SJCRH30 (cell line): ENCODE measurements at regions not wholly inside any gene's neighbourhood (a gene's known extent, or its start where the extent isn't known, plus 50 kb on each side); places are given as distances from the start of the nearest gene placed in this dataset.

ENCODE experiments used
- DNase-seq, 2 experiments: peaks; one replicate each; pipeline ENCODE4 v3.0.0-alpha.2; 2015 to 2020
- H3K27ac ChIP-seq: fragments of 250-450 bp; sonication (Bioruptor Pico); 2 replicates; pipeline ENCODE4 v1.5.1; 2020; ENCODE audit warnings: mild to moderate bottlenecking, moderate library complexity
- H3K27me3 ChIP-seq: fragments of 250-450 bp; sonication (Bioruptor Pico); 2 replicates; pipeline ENCODE4 v1.5.1; 2020; ENCODE audit warnings: mild to moderate bottlenecking, moderate library complexity
- H3K36me3 ChIP-seq: fragments of 250-450 bp; sonication (Bioruptor Pico); 2 replicates; pipeline ENCODE4 v1.5.1; 2020; ENCODE audit warnings: mild to moderate bottlenecking, moderate library complexity
- H3K4me1 ChIP-seq: fragments of 250-450 bp; sonication (Bioruptor Pico); 2 replicates; pipeline ENCODE4 v1.5.1; 2020; ENCODE audit warnings: mild to moderate bottlenecking, moderate library complexity
- H3K4me3 ChIP-seq: fragments of 250-450 bp; sonication (Bioruptor Pico); 2 replicates; pipeline ENCODE4 v1.5.1; 2020; ENCODE audit warnings: mild to moderate bottlenecking, moderate library complexity
- H3K9me3 ChIP-seq: fragments of 250-450 bp; sonication (Bioruptor Pico); replicated peaks from 2 replicates; pipeline ENCODE4 v1.5.1; 2020; ENCODE audit warnings: mild to moderate bottlenecking, moderate library complexity

DNA sequence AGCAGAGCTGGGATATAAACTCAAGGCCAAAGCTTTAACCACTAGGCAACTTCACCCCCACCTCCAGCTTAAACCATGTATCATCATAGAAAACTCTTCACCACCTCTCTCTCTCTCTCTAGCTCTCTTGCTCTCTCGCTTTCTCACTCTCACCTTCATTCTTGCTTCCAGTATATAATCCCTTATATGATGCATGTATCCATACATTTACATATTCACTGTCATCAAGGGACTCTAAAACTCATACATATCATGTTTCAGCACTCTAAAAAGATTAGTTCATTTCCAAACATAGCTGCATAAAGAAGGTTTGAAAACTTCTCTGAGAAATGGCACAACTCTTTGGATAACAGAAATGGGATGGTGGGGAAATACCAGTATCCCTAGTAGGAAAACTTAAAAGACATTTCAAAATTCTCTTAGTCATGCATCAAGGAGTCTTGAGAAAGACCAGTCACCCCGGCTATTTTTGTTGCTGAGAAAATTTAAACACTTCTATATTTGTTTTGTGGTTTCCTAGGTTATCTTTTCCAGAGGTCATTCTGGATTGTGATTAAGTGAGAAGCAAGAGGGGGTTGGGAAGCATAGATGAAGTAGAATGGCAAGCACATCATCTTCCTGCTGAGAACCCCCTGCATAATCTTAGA, 447.8 kb upstream of the THBS1 start:
- no peak for DNase-seq

DNA sequence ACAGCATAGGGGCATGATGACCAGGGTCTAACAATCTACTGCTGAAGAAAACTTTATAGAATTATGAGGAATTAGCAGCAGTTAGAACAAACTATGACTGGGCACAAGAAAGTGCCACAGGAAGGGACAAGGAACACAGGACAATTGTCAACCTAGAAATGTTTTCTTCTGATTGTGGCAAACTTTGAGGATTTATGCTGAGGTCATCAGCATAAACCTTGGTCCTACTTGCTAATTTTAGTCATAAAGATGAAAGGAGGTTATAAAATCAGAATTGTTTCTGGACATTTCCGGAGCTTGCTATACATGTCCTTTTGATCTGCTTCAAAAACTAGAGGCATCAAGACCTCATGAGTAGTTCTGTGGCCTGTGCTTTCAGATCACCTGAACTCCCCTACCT, 446.6 kb upstream of the THBS1 start:
- DNase-seq: no peak
- Histone ChIP-seq H3K27ac (no peak overlapping the region), H3K9me3 (no peaks in the 10 kb centered on the region), H3K4me1 (peaks cover 7% of the 10 kb centered on the region), H3K4me3 (no peak overlapping the region), H3K27me3 (no peaks in the 10 kb centered on the region), H3K36me3 (no peaks in the 10 kb centered on the region)

More for the DNA sequence above, 447.8 kb upstream of the THBS1 start:
- no peaks in the 10 kb centered on the region for H3K36me3 ChIP-seq
- H3K9me3 ChIP-seq: no peaks in the 10 kb centered on the region
- peaks cover 15% of the 10 kb centered on the region for H3K4me1 ChIP-seq
- no peak overlapping the region for H3K27ac ChIP-seq
- no peaks in the 10 kb centered on the region for H3K27me3 ChIP-seq
- H3K4me3 ChIP-seq: no peak overlapping the region

DNA sequence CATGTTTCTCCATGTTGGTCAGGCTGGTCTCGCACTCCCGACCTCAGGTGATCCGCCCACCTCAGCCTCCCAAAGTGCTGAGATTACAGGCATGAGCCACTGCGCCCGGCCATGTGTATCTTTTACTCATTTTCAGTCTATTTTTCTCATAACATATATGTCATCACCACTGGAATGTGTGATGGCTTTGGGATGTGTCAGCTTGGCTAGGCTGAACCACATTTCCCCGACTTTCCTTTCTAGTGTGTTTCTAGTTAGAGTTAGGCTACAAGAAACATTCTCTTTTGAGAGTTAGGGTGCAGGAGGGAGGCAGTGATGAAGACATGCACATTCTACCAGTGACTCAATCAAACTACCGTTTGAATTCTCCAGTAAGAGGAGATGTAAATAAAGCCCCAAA, 444.9 kb upstream of the THBS1 start:
- Histone ChIP-seq H3K27me3 (no peaks in the 10 kb centered on the region), H3K36me3 (no peaks in the 10 kb centered on the region), H3K4me3 (no peak overlapping the region), H3K4me1 (peaks cover 23% of the 10 kb centered on the region), H3K27ac (no peak overlapping the region), H3K9me3 (no peaks in the 10 kb centered on the region)
- DNase-seq: no peak

DNA sequence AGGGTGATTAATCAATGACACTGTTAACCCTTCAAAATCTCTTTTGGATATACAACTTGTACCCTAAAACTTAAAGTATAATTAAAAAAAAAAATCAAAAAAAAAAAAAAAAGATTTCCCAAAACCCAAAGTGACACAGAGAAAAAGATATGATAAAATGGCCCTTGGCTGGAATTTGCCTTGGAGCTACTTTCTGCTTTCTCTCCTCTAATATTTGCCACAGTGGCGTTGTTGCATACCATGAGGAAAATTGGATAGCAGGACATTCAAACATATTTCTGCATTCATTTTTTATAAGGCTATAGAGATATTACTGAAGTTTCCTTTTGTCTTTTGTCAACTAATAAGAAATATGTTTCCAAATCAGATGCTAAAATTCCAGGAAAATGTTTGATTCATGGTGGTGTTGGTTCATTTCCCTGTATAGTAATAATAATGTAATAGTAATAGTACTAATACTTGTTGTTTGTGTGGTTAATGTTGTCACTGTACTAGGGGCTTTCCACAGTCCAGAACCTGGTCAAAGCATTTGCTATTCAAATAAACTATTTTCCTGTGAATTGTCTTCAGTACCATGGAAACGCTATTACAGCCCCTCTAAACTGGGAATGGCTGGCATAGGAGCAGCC, 441.3 kb upstream of the THBS1 start:
- H3K27ac ChIP-seq: peak overlapping the region; percentile 80

DNA sequence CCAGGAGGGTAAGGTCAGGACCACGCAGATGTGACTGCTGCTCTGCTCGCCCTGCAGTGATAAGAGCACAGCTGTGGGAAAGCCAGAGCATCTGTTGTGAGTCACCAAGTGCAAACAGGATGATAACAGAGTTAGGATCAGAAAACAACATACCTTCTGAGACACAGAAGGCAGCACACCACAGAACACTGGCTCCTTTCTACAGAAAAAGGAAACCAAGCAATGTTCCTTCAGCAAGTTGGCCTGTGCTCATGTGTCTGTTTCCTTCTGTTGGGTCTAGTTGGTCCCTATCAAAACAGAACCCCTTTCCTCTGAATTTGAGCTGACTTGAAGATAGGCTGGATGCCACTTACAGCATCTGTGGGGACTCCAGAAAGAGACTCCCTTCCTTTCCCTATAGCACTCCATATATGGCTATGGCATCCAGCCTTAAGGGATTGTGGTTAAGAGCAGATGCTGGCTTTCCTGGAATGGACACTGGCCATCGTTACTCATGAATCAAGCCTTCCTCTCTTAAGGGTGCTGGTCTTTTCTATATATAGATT, 440.7 kb upstream of the THBS1 start:
- Histone ChIP-seq H3K27me3 (no peaks in the 10 kb centered on the region), H3K36me3 (no peaks in the 10 kb centered on the region), H3K9me3 (no peaks in the 10 kb centered on the region), H3K4me3 (no peak overlapping the region), H3K27ac (peak overlapping the region; percentile 80), H3K4me1 (peaks cover 27% of the 10 kb centered on the region)
- DNase-seq: peak; percentile 84 to 91

More for the DNA sequence above, 441.3 kb upstream of the THBS1 start:
- Histone ChIP-seq H3K9me3 (no peaks in the 10 kb centered on the region), H3K4me1 (peaks cover 27% of the 10 kb centered on the region), H3K27me3 (no peaks in the 10 kb centered on the region), H3K36me3 (no peaks in the 10 kb centered on the region), H3K4me3 (no peak overlapping the region)
- no peak for DNase-seq

DNA sequence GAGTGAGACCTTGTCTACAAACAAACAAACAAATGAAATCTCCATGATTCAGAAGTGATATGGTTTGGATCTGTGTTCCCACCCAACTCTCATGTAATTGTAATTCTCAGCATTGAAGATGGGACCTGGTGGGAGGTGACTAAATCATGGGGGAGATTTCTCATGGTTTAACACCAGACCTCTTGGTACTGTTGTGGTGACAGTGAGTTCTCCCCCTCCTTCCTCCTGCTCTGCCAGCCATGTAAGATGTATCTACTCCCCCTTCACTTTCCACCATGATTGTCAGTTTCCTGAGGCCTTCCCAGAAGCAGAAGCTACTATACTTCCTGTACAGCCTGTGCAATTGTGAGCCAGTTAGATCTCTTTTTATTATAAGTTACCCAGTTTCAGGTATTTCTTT, 438.4 kb upstream of the THBS1 start:
- Histone ChIP-seq H3K36me3 (no peaks in the 10 kb centered on the region), H3K27me3 (no peaks in the 10 kb centered on the region), H3K4me1 (peaks cover 27% of the 10 kb centered on the region), H3K4me3 (no peak overlapping the region), H3K9me3 (no peaks in the 10 kb centered on the region), H3K27ac (no peak overlapping the region)
- DNase-seq: no peak

DNA sequence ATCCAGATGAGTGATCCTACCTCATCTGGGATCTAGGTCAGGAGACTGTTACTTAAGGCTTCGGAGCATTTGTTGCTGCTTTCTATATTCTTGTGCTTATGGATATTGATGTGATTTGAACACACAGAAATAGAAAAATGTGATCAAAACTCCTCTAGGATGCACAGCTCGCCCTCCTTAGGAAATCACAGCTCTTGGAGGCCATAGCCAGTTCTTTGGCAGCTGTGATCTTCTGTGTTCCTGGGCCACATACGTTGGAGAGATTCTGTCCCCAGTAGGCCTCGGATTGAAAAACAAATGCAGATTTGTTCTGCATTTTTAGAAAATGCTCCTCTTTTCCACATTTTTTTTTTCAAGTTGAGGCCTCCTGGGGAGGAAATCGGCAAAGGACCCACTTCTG, 437.4 kb upstream of the THBS1 start:
- DNase-seq: no peak
- H3K4me1 ChIP-seq: peaks cover 27% of the 10 kb centered on the region
- no peak overlapping the region for H3K27ac ChIP-seq
- H3K9me3 ChIP-seq: no peaks in the 10 kb centered on the region; the same call in 1 of the 2 replicates
- no peak overlapping the region for H3K4me3 ChIP-seq
- no peaks in the 10 kb centered on the region for H3K27me3 ChIP-seq
- no peaks in the 10 kb centered on the region for H3K36me3 ChIP-seq

DNA sequence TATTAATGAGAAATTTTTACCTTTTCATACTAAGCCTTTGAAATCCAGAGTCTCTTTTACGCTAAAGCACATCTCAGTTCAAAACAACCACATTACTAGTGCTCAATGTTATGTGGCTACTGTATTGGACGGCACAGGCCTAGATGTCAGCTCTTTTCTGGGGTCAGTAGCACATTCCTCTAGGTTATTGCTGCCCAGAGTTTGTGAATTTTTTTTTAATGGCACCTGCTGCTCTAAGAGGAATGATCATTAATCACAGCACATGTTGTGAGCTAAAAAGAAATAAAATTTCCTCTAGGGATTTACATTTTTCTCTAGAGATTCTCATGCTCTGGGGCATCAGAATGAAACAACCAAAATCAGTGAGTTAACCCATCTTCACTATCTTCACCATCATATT, 436.8 kb upstream of the THBS1 start:
- Histone ChIP-seq H3K27me3 (no peaks in the 10 kb centered on the region), H3K9me3 (no peaks in the 10 kb centered on the region; the same call in 1 of the 2 replicates), H3K36me3 (no peaks in the 10 kb centered on the region), H3K4me1 (peaks cover 26% of the 10 kb centered on the region), H3K4me3 (no peak overlapping the region), H3K27ac (no peak overlapping the region)
- DNase-seq: no peak

DNA sequence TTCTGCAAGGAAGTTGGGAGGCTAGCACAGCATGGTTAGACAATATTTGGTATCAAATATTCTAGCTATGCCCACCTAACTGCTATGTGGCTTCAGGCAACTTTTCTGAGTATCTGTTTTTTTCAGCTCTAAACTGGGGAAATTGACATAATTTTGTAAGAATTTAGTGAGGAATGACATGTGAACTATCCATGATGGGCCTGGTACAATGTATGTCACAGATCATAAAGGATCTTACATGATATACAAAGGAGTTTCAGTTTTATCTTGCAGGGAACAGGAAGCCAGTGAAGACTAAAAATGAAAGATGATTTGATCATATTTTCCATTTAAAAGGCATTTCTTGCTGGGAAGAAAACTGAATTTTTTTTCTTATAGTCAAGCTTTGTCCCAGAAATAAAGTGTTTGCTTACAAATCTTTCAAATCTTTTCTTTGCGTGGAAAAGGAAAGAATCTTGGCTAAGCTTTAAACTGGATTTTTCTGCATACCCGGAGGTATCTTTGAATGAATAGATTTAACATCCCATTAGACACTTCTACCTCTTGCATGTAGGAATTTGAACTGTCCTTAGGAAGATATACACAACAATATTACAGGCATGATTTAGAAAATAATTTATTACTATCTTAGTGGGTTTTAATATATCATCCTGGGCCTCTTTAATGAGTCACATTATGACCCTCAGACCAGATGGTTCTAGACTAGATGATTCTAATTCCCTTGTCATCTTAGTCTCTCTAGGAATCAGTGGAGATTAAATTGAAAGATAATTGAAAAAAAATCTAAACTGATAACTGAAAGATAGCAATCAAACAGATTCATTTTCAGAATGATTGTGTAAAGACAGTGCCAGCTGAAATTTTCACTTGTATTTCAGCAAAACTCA, 436.0 kb upstream of the THBS1 start:
- Histone ChIP-seq H3K27ac (no peak overlapping the region), H3K36me3 (no peaks in the 10 kb centered on the region), H3K4me1 (peaks cover 22% of the 10 kb centered on the region), H3K9me3 (no peaks in the 10 kb centered on the region; the same call in 1 of the 2 replicates), H3K27me3 (no peaks in the 10 kb centered on the region), H3K4me3 (no peak overlapping the region)
- DNase-seq: no peak

DNA sequence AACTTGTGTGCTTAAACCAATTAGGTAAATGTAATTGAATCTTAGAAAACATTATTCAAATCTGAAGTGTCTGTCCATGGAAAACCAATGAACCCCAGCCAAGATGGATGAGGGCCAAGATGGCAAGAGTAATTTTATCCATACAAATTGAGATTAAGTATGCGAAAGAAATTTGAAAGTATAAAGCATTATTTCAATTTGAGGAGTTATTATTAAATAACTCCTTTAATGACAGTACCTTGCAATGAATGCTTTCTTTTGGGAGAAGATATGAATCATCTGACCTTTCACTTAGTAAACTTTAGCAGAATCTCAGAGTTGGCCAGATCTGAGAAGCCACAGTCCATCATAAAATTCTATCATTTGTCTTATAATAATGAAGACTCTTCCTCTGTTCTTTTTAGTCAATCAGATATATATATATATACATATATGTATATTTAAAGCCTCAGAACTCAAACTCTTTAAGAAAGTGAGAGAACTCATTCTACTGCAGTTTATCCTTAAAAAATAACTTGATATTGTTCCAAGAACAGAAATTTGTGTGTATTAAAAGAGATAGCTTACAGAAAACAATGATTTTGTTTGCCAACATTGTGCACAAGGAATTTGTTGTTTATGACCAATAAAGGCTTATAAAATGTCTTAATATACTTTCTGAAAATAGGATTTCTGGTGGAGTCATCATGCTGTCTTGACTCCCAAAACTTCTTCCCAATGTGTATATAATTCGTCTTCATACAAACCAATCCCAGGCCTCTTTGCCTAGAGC, 434.8 kb upstream of the THBS1 start:
- H3K4me1 ChIP-seq: peaks cover 12% of the 10 kb centered on the region
- H3K4me3 ChIP-seq: no peak overlapping the region
- DNase-seq: no peak
- no peak overlapping the region for H3K27ac ChIP-seq
- H3K9me3 ChIP-seq: no peaks in the 10 kb centered on the region; the same call in 1 of the 2 replicates
- no peaks in the 10 kb centered on the region for H3K27me3 ChIP-seq
- H3K36me3 ChIP-seq: no peaks in the 10 kb centered on the region

DNA sequence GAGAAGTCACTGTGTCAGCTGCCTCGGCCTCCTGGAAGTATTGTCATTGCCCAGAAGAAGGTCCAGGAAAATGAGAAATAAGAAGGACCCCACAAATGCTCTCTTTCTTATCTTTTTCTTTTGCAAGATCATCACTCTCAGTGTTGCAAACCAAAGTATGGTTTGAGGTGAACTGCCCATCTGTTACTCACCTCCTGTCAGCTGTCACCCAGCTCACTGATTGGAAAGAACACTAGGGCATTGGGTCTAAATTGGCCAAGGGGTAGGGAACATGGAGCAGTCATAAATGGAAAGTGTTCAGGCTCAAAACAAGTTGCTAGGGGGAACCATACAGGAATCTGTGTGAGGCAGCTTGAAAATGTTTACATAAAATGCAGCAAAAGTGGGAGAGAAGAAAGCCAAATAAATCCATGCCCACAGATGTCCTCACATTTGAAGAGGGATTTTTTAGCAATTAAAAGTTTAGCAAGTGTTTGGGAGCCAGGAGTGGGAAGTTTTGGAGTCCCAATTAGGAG, 431.2 kb upstream of the THBS1 start:
- H3K27ac ChIP-seq: no peak overlapping the region
- H3K4me1 ChIP-seq: peaks cover 4% of the 10 kb centered on the region
- H3K4me3 ChIP-seq: no peak overlapping the region
- H3K36me3 ChIP-seq: no peaks in the 10 kb centered on the region
- no peaks in the 10 kb centered on the region; the same call in 1 of the 2 replicates for H3K9me3 ChIP-seq
- DNase-seq: no peak
- no peaks in the 10 kb centered on the region for H3K27me3 ChIP-seq

DNA sequence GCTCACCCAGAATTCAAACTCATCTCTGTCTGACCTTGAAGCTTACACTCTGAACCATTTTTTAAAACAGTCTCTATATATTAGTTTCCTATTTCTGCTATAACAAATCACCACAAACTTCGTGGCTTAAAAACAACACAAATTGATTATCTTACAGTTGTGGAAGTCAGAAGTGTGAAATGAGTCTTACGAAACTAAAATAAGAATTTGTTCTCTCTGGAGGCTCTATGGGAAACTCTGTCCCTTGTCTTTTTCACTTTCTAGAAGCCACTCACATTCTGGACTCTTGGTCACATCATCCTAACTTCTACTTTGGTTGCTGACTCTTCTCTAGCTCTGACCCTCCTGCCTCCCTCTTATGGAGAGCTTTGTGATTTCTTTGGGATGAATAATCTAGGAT, 429.3 kb upstream of the THBS1 start:
- DNase-seq: no peak
- Histone ChIP-seq H3K27ac (no peak overlapping the region), H3K4me1 (peaks cover 4% of the 10 kb centered on the region), H3K27me3 (no peaks in the 10 kb centered on the region), H3K4me3 (no peak overlapping the region), H3K9me3 (peaks cover 3% of the 10 kb centered on the region; the same call in 1 of the 2 replicates), H3K36me3 (no peaks in the 10 kb centered on the region)

DNA sequence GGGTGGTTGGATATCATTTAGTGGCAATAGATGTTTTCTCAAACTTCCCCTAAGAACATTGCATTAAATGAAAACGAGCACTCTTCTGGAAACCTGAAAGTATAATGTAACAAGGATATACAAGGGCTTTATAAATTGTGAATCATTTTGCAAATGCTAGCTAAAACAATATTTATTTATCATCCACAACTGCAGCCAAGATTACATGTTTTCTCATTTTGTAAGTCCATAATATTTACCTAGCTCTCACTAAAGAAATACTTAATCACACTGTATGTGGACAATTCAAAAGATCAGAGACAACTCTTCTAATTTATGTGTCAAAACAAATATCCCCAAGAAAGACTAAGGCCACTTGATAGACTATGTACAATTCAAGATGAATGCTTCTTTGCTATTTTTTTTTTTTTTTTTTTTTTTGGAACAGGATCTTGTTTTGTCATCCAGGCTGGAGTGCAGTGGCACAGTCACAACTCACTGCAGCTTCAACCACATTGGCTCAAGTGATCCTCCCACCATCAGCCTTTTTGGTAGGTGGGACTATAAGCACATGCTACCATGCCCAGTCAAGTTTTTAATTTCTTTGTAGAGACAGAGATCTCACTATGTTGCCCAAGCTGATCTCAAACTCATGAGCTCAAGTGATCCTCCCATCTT, 427.7 kb upstream of the THBS1 start:
- Histone ChIP-seq H3K4me1 (peaks cover 4% of the 10 kb centered on the region), H3K27me3 (no peaks in the 10 kb centered on the region), H3K27ac (no peak overlapping the region), H3K9me3 (peaks cover 3% of the 10 kb centered on the region; the same call in 1 of the 2 replicates), H3K4me3 (no peak overlapping the region), H3K36me3 (no peaks in the 10 kb centered on the region)
- DNase-seq: no peak

DNA sequence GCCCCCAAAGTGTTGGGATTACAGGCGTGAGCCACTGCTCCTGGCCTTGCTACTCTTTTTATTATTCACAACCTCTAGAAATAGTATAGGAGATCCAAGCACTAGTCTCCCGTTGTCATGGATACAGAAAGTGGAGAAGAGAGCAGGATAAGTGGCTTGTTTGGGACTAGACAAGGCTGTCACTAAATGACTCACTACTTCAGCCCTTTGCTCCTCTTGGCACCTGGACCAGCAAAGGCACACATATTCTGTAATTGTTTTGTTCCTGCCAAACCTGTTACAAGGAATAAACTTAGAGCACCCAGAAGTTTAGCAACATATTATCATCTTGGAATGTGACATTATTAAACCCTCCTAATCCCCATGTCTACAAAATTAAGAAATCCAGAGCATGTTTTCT, 427.2 kb upstream of the THBS1 start:
- Histone ChIP-seq H3K9me3 (peaks cover 3% of the 10 kb centered on the region; the same call in 1 of the 2 replicates), H3K36me3 (no peaks in the 10 kb centered on the region), H3K4me3 (no peak overlapping the region), H3K27me3 (no peaks in the 10 kb centered on the region), H3K27ac (no peak overlapping the region), H3K4me1 (peaks cover 4% of the 10 kb centered on the region)
- no peak for DNase-seq
